Small intestine (tissue), 7 donors: ENCODE measurements at regions not wholly inside any gene's neighbourhood (a gene's known extent, or its start where the extent isn't known, plus 50 kb on each side); places are given as distances from the start of the nearest gene placed in this dataset.

Experiments
- DNase-seq, 2 donors: peaks; one replicate each; pipeline versions ENCODE4 v3.0.0 to v3.0.0-alpha.2; 2013
- FAIRE-seq: peaks from 2 replicates; lab custom pipeline; 2012; peaks lifted over from hg19 to GRCh38; lab: Jason Lieb, UNC
- H3K27ac ChIP-seq, 3 donors: one replicate each; pipeline ENCODE4 v1.5.1; 2013; ENCODE audit warnings: low read length in 2 of 3, mild to moderate bottlenecking in 2 of 3, control low read depth in 1 of 3, inconsistent platforms in 1 of 3, low read depth in 1 of 3, moderate library complexity in 1 of 3
- H3K27me3 ChIP-seq, 3 donors: one replicate each; pipeline ENCODE4 v1.6.1; 2013; ENCODE audit warnings: low read length in 3 of 3, inconsistent platforms in 1 of 3; ENCODE audit not compliant: control insufficient read depth in 3 of 3, insufficient read depth in 3 of 3
- H3K36me3 ChIP-seq, 3 donors: one replicate each; pipeline ENCODE4 v1.6.1; 2013; ENCODE audit warnings: low read length in 3 of 3, inconsistent platforms in 1 of 3, low read depth in 1 of 3, mild to moderate bottlenecking in 1 of 3, moderate library complexity in 1 of 3; ENCODE audit not compliant: control insufficient read depth in 3 of 3, insufficient read depth in 2 of 3
- H3K4me1 ChIP-seq, 3 donors: one replicate each; pipeline ENCODE4 v1.6.1; 2013; ENCODE audit warnings: low read length in 2 of 3, inconsistent platforms in 1 of 3, low read depth in 1 of 3, mild to moderate bottlenecking in 1 of 3, moderate library complexity in 1 of 3; ENCODE audit not compliant: control insufficient read depth in 3 of 3, insufficient read depth in 2 of 3
- H3K4me3 ChIP-seq, 3 donors: one replicate each; pipeline ENCODE4 v1.5.1; 2013; ENCODE audit warnings: low read length in 3 of 3, control low read depth in 1 of 3, inconsistent platforms in 1 of 3, low read depth in 1 of 3, mild to moderate bottlenecking in 1 of 3, moderate library complexity in 1 of 3
- H3K9me3 ChIP-seq, 2 donors: one replicate each; pipeline ENCODE4 v1.6.1; 2013; ENCODE audit warnings: low read depth in 1 of 2, low read length in 1 of 2; ENCODE audit not compliant: control insufficient read depth in 2 of 2, insufficient read depth in 1 of 2
- WGBS, 3 donors: extraction: QIAGEN DNeasy Blood & Tissue Kit; methylation state at CpG; one replicate each; pipeline ENCODE4 v1.1.7; 2013; 5-methylcytosine and 5-hydroxymethylcytosine counted together
- donor health status: healthy with polysubstance abuse.
- donor health status: control.
- donor health status: control.
- donor health status: Bipolar disorder and iron deficiency.
- donor health status: healthy.

DNA sequence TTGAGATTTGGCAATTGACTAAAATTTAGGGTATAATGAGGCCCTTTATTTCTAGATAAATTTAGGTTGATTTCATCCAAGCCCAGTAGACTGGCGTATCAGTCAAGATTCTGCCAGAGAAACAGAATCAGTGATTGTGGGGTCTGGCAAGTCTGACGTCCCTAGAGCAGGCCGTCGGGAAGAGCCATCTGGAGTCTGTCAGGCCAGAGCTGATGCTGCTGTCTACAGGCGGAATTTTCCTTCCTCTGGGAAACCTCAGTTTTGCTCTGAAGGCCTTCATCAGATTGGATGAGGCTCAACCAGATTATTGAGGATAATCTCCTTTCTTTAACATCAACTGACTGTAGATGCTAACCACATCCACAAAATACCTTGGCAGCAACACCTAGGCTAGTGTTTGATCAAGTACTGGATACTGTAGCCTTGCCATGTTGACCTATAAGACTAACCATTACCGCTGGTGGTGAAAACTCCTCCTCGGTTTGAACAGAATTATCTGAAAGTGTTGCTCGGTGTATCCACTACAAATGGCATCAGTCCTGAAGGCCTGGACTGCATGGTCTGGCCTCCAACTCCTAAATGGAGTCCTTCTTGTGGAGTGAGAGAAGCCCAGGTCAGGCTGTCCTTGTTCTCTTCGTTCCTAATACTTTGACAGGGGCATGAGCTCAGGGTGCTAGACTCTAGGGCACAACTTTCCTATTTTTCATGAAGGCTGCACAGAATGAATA lies 83.2 kb upstream of the ANKH start:
- DNase-seq (no peak), FAIRE-seq (no peak)
- no peaks in the 10 kb centered on the region for H3K27me3 ChIP-seq
- H3K4me1 ChIP-seq = no peaks in the 10 kb centered on the region
- 82 to 94% (median 90%) methylated on average over 9 of the region's 9 CpGs for WGBS, 3 donors
- no peaks in the 10 kb centered on the region for H3K9me3 ChIP-seq
- H3K36me3 ChIP-seq = no peaks in the 10 kb centered on the region
- H3K4me3 ChIP-seq = no peak overlapping the region
- no peak overlapping the region for H3K27ac ChIP-seq

- FAIRE-seq = no peak
- H3K27me3 ChIP-seq = no peaks in the 10 kb centered on the region
- H3K4me1 ChIP-seq = no peaks in the 10 kb centered on the region
- H3K4me3 ChIP-seq = no peak overlapping the region
- H3K9me3 ChIP-seq = no peaks in the 10 kb centered on the region
- DNase-seq = no peak
- 85 to 95% (median 91%) methylated on average over 1 of the region's 1 CpG for WGBS, 3 donors
- H3K36me3 ChIP-seq = no peaks in the 10 kb centered on the region
- H3K27ac ChIP-seq = no peak overlapping the region
Observed at GRCh38 chr5:14954216-14954615, 82.6 kb upstream of the ANKH start.

DNA sequence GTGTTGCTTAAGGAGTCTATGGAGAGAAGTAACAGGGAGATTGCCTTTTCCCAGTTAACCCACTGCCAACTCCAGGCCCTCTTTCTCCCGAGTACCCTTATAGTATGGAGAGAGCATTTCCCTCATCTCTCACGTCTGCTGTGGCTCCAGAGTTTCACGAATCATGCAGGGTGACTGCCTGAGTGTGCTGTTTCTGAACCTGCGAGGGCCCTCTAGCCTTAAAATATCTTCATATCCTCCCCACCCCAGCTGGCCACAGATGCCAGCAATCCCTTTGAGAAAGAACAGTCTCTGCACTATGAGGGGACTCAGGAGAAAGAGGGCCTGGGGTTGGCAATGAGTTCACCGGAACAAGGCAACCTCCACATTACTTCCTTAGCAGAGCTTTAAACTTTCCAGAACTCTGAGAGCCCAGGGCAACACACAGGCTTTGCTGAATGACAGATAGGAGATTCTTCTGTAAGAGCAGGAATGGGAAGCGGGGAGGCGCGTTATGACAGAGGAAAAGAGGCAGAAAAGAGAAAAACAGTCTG lies 81.6 kb upstream of the ANKH start:
- Histone ChIP-seq H3K27me3 (no peaks in the 10 kb centered on the region), H3K9me3 (no peaks in the 10 kb centered on the region), H3K27ac (no peak overlapping the region), H3K4me1 (no peaks in the 10 kb centered on the region), H3K36me3 (no peaks in the 10 kb centered on the region), H3K4me3 (no peak overlapping the region)
- DNase-seq = no peak
- FAIRE-seq = no peak
- 78 to 93% (median 88%) methylated on average over 8 of the region's 8 CpGs for WGBS, 3 donors

GRCh38 chr5:14948383-14948782 lies 76.8 kb upstream of the ANKH start:
- Histone ChIP-seq H3K4me3 (no peak overlapping the region), H3K4me1 (peaks cover 0 to 4% (median 0%) of the 10 kb centered on the region in 3 donors), H3K36me3 (no peaks in the 10 kb centered on the region), H3K9me3 (no peaks in the 10 kb centered on the region), H3K27ac (no peak overlapping the region), H3K27me3 (no peaks in the 10 kb centered on the region)
- no peak for DNase-seq
- no peak for FAIRE-seq
- WGBS, 3 donors = 88 to 93% (median 90%) methylated on average over 4 of the region's 4 CpGs

DNA sequence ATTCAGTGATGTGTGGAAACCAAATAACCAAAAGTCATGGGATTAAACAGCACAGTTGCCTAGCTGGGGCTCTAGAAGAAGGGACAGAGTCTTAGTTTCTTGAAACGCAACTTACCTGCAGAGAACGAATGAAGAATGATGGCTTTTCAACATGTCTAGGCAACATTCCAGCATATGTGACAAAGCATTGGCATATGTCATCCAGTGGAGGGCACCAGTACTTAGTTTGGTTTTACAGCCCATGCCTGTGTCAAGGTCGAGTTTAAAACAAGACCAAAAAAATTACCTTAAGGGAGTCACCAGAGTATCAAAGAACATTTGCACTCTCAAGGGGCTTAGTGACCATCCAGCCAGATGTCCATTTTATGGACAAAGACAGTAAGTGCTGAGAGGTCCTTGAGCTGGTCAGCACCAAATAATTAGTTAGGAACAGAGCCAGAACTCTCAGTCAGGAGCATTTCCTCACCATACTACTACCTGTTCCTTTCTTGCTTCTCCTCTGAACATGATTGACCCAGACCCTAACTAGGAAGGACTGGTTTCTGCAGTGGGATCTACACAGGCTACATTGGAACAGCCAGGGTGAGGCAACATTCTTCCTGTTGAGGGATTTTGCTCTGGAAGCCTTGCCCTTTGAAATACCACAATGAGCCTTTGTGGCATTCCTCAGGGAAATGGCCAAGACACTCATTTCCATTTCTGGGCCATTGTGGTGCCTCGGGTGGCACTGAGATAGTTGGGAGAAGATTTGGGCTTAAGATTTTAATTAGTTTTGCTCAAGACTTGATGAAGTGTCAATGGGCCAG lies 75.4 kb upstream of the ANKH start:
- peaks cover 0 to 4% (median 0%) of the 10 kb centered on the region in 3 donors for H3K4me1 ChIP-seq
- DNase-seq (peak; percentile 56 to 60), FAIRE-seq (no peak)
- no peaks in the 10 kb centered on the region for H3K27me3 ChIP-seq
- WGBS, 3 donors = 8 to 34% (median 21%) methylated on average over 4 of the region's 4 CpGs
- H3K4me3 ChIP-seq = no peak overlapping the region
- H3K9me3 ChIP-seq = no peaks in the 10 kb centered on the region
- H3K27ac ChIP-seq = no peak overlapping the region
- H3K36me3 ChIP-seq = no peaks in the 10 kb centered on the region

GRCh38 chr5:14945450-14945849 lies 73.9 kb upstream of the ANKH start:
- H3K4me1 ChIP-seq = peaks cover 0 to 4% (median 0%) of the 10 kb centered on the region in 3 donors
- H3K27ac ChIP-seq = no peak overlapping the region
- 46 to 58% (median 55%) methylated on average over 3 of the region's 3 CpGs for WGBS, 3 donors
- H3K27me3 ChIP-seq = no peaks in the 10 kb centered on the region
- no peak for FAIRE-seq
- H3K36me3 ChIP-seq = no peaks in the 10 kb centered on the region
- no peak for DNase-seq
- H3K4me3 ChIP-seq = no peak overlapping the region
- H3K9me3 ChIP-seq = no peaks in the 10 kb centered on the region

DNA sequence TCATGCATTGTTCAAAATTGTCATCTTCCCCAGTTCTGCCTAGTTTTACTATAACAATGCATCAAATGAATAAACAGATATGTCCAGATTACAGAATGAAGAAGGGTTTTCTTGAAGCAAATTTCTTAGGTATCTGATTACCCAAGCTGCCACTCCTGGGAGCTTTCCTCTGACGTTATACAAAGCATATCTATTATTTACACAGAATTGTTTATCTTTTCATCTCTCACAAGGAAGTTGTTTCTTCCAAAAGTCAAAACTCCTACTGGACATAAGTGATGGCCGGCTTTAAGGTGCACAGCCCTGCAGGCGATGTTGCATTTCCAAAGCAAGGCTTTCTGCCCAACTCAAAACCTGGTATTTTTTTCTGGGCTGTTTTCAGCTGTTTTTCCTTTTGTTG lies 73.4 kb upstream of the ANKH start:
- H3K27ac ChIP-seq = no peak overlapping the region
- FAIRE-seq = no peak
- H3K36me3 ChIP-seq = no peaks in the 10 kb centered on the region
- no peak for DNase-seq
- no peak overlapping the region for H3K4me3 ChIP-seq
- 53 to 65% (median 63%) methylated on average over 3 of the region's 3 CpGs for WGBS, 3 donors
- H3K4me1 ChIP-seq = peaks cover 0 to 4% (median 0%) of the 10 kb centered on the region in 3 donors
- H3K27me3 ChIP-seq = no peaks in the 10 kb centered on the region
- H3K9me3 ChIP-seq = no peaks in the 10 kb centered on the region

- FAIRE-seq (no peak), DNase-seq (no peak)
- 90 to 98% (median 93%) methylated on average over 4 of the region's 4 CpGs for WGBS, 3 donors
- Histone ChIP-seq H3K4me1 (peaks cover 0 to 4% (median 2%) of the 10 kb centered on the region in 3 donors), H3K36me3 (no peaks in the 10 kb centered on the region), H3K27ac (no peak overlapping the region), H3K27me3 (no peaks in the 10 kb centered on the region), H3K4me3 (no peak overlapping the region), H3K9me3 (no peaks in the 10 kb centered on the region)
Observed at GRCh38 chr5:14944350-14944739, 72.8 kb upstream of the ANKH start.
